ENCODE measurements at regions not wholly inside any gene's neighbourhood (a gene's known extent, or its start where the extent isn't known, plus 50 kb on each side); places are given as distances from the start of the nearest gene placed in this dataset.

DNA sequence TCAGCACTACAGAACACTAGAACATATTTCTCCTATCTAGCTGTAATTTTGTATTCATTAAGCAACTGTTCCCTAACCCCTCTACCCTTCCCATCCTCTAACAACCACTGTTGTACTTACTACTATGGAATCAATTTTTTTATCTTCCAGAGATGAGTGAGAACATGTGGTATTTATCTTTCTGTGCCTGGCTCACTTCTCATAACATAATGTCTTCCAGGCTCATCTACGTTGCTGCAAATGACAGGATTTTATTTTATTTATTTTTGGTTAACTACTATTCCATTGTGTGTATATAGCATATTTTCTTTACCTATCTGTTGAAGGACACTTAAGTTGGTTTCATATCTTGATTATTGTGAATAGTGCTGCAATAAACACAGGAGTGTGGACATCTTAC is 200.9 kb upstream of the CHRM2 start:
- TF ChIP-seq, protein P1, sequence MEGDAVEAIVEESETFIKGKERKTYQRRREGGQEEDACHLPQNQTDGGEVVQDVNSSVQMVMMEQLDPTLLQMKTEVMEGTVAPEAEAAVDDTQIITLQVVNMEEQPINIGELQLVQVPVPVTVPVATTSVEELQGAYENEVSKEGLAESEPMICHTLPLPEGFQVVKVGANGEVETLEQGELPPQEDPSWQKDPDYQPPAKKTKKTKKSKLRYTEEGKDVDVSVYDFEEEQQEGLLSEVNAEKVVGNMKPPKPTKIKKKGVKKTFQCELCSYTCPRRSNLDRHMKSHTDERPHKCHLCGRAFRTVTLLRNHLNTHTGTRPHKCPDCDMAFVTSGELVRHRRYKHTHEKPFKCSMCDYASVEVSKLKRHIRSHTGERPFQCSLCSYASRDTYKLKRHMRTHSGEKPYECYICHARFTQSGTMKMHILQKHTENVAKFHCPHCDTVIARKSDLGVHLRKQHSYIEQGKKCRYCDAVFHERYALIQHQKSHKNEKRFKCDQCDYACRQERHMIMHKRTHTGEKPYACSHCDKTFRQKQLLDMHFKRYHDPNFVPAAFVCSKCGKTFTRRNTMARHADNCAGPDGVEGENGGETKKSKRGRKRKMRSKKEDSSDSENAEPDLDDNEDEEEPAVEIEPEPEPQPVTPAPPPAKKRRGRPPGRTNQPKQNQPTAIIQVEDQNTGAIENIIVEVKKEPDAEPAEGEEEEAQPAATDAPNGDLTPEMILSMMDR (IDR thresholded peaks at IDR 0.05), result no peak
- no peak for DNase-seq
- no peak for ATAC-seq

DNA sequence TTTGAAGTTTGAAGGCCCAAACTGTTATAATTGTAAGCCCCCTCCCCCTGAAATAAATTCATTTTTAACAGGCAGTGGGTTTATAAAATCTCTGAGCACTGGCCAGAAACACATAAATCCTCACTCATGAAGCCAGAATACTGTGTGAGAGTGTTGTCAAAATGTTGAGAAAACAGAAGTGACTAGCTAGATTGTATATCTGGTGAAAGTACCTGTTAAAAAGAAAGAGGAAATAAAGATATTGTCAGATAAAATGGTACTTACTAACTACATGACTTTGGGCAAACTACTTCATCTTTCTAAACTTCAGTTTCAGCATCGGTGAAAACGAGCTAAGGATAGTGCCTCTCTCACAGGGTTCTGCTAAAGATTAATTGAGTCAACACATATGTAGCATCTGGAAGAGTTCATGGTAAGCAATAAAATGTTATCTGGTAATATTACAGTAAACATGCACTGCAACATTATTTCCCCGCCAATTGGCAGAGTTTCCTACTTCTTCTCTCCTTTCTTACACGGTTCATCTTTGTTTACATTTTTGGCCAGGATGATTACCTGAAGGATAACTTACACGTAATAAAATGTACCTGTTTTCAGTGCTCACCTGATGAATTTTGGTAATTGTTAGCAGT is 202.5 kb upstream of the CHRM2 start:
- intact Hi-C loops (cut with DNase I), result no loop called here
- no peaks in the 10 kb centered on the region for H3K27me3 ChIP-seq
- no peaks in the 10 kb centered on the region for H3K4me1 ChIP-seq
- no peak overlapping the region for H3K4me3 ChIP-seq
- H3K36me3 ChIP-seq, result no peaks in the 10 kb centered on the region
- ATAC-seq, result no peak
- TF ChIP-seq, protein P1 (IDR thresholded peaks at IDR 0.05), result no peak
- peaks cover 0 to 5% of the 10 kb centered on the region in 2 donors for H3K9me3 ChIP-seq
- DNase-seq, result no peak
- H3K27ac ChIP-seq, result no peak overlapping the region

More for the DNA sequence above, 200.9 kb upstream of the CHRM2 start:
- H3K27me3 ChIP-seq, result no peaks in the 10 kb centered on the region
- no peak overlapping the region for H3K27ac ChIP-seq
- intact Hi-C loops (cut with DNase I), result no loop called here
- H3K36me3 ChIP-seq, result no peaks in the 10 kb centered on the region
- H3K4me1 ChIP-seq, result no peaks in the 10 kb centered on the region
- H3K9me3 ChIP-seq, result peaks cover 0 to 20% of the 10 kb centered on the region in 2 donors
- H3K4me3 ChIP-seq, result no peak overlapping the region

DNA sequence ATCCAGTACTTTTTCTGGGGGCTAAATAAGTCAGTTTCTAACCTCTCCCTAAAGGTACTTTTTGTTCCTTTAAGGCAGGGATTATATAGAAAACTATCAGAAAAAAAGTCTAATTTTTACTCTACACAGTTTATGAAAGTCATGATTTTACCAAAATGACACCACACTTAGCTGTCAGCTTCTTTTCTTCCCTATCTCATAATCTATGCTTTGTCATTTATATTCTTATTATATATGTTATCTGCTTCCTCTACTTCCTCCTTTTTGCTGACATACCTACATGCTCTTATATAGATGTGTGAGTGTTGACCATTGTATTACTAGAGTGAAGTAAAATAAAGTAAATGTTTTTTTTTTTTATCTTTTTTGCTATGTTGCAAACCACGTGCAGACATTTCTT is 203.9 kb upstream of the CHRM2 start:
- no peaks in the 10 kb centered on the region for H3K4me1 ChIP-seq
- H3K27ac ChIP-seq, result no peak overlapping the region
- no peak for DNase-seq
- intact Hi-C loops (cut with DNase I), result no loop called here
- H3K27me3 ChIP-seq, result no peaks in the 10 kb centered on the region
- H3K9me3 ChIP-seq, result no peaks in the 10 kb centered on the region
- TF ChIP-seq, protein P1 (IDR thresholded peaks at IDR 0.05), result no peak
- H3K36me3 ChIP-seq, result no peaks in the 10 kb centered on the region
- H3K4me3 ChIP-seq, result no peak overlapping the region
- no peak for ATAC-seq

DNA sequence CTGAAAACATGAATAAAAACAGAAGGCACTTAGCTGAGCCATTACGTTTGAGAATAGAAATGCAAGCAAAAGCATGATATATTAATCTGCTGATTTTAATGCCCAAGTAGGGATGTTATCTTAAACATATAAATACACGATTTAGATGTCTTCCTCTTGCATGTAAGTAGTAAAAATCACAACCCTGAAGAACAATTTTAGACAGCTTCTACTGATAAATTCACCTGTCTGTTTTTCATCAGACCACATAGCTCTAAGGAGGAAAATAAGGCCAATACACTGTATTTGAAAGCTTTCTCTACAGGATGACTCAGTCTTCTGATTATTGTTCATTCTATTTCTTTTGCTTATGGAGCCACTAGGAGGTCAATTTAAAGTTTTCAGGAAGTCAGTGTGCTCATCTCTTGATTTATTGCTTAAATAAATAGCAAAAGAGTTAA is 210.9 kb upstream of the CHRM2 start:
- no peak overlapping the region for H3K4me3 ChIP-seq
- H3K27ac ChIP-seq, result no peak overlapping the region
- no peaks in the 10 kb centered on the region for H3K27me3 ChIP-seq
- intact Hi-C loops (cut with DNase I), result no loop called here
- TF ChIP-seq, protein P1 (IDR thresholded peaks at IDR 0.05), result no peak
- ATAC-seq, result no peak
- H3K36me3 ChIP-seq, result no peaks in the 10 kb centered on the region
- DNase-seq, result no peak
- H3K4me1 ChIP-seq, result no peaks in the 10 kb centered on the region
- no peaks in the 10 kb centered on the region for H3K9me3 ChIP-seq

DNA sequence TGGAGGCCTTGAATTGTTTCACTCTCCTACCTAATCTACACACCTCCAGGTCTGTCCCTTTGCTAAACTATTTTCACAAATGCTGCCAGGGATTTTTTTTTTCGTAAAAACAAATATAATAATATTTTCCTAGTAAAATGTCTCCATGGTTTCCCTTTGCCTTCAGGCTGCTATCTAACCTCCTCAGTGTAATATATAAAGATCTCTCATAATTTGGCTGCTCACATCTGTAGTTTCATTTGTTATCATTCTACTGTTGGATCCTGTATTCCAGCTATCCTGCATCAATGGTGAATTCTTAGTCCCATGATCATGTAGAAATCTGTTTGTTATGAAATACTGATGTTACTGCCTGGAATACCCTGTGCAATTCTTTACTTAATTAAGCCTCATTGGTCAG is 211.9 kb upstream of the CHRM2 start:
- H3K27me3 ChIP-seq, result no peaks in the 10 kb centered on the region
- ATAC-seq (no peak), DNase-seq (no peak)
- intact Hi-C loops (cut with DNase I), result no loop called here
- no peaks in the 10 kb centered on the region for H3K36me3 ChIP-seq
- TF ChIP-seq, protein P1 (IDR thresholded peaks at IDR 0.05), result no peak
- no peaks in the 10 kb centered on the region for H3K9me3 ChIP-seq
- no peak overlapping the region for H3K4me3 ChIP-seq
- no peaks in the 10 kb centered on the region for H3K4me1 ChIP-seq
- H3K27ac ChIP-seq, result no peak overlapping the region

All from left lung (tissue), 4 donors.